ENCODE measurements at regions not wholly inside any gene's neighbourhood (a gene's known extent, or its start where the extent isn't known, plus 50 kb on each side); places are given as distances from the start of the nearest gene placed in this dataset.

DNA sequence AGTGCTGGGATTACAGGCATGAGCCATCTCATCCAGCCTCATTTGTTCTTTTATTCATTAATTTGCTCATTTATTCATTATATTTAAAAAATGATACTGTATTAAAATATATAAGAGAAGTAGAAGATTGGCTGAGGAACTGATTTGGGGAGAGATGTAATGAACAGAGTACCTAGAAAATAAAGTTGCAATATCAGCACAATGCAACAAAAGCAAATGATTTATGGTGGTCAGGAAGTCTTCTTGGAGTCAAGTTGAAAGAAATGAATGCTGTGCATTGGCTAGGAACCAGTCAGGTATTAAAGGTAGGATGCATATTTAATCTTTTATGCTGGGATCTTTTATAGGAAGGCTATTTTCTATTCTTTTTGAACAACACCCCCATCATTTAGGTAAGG, 152.2 kb downstream of the C3orf38 start:
- TF ChIP-seq, protein P1, sequence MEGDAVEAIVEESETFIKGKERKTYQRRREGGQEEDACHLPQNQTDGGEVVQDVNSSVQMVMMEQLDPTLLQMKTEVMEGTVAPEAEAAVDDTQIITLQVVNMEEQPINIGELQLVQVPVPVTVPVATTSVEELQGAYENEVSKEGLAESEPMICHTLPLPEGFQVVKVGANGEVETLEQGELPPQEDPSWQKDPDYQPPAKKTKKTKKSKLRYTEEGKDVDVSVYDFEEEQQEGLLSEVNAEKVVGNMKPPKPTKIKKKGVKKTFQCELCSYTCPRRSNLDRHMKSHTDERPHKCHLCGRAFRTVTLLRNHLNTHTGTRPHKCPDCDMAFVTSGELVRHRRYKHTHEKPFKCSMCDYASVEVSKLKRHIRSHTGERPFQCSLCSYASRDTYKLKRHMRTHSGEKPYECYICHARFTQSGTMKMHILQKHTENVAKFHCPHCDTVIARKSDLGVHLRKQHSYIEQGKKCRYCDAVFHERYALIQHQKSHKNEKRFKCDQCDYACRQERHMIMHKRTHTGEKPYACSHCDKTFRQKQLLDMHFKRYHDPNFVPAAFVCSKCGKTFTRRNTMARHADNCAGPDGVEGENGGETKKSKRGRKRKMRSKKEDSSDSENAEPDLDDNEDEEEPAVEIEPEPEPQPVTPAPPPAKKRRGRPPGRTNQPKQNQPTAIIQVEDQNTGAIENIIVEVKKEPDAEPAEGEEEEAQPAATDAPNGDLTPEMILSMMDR (IDR thresholded peaks at IDR 0.05) = no peak
- TF ChIP-seq, protein P2, sequence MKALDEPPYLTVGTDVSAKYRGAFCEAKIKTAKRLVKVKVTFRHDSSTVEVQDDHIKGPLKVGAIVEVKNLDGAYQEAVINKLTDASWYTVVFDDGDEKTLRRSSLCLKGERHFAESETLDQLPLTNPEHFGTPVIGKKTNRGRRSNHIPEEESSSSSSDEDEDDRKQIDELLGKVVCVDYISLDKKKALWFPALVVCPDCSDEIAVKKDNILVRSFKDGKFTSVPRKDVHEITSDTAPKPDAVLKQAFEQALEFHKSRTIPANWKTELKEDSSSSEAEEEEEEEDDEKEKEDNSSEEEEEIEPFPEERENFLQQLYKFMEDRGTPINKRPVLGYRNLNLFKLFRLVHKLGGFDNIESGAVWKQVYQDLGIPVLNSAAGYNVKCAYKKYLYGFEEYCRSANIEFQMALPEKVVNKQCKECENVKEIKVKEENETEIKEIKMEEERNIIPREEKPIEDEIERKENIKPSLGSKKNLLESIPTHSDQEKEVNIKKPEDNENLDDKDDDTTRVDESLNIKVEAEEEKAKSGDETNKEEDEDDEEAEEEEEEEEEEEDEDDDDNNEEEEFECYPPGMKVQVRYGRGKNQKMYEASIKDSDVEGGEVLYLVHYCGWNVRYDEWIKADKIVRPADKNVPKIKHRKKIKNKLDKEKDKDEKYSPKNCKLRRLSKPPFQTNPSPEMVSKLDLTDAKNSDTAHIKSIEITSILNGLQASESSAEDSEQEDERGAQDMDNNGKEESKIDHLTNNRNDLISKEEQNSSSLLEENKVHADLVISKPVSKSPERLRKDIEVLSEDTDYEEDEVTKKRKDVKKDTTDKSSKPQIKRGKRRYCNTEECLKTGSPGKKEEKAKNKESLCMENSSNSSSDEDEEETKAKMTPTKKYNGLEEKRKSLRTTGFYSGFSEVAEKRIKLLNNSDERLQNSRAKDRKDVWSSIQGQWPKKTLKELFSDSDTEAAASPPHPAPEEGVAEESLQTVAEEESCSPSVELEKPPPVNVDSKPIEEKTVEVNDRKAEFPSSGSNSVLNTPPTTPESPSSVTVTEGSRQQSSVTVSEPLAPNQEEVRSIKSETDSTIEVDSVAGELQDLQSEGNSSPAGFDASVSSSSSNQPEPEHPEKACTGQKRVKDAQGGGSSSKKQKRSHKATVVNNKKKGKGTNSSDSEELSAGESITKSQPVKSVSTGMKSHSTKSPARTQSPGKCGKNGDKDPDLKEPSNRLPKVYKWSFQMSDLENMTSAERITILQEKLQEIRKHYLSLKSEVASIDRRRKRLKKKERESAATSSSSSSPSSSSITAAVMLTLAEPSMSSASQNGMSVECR (CRISPR knock-in tag; IDR thresholded peaks at IDR 0.05; ENCODE audit: borderline replicate concordance) = no peak
- TF ChIP-seq, protein P3, sequence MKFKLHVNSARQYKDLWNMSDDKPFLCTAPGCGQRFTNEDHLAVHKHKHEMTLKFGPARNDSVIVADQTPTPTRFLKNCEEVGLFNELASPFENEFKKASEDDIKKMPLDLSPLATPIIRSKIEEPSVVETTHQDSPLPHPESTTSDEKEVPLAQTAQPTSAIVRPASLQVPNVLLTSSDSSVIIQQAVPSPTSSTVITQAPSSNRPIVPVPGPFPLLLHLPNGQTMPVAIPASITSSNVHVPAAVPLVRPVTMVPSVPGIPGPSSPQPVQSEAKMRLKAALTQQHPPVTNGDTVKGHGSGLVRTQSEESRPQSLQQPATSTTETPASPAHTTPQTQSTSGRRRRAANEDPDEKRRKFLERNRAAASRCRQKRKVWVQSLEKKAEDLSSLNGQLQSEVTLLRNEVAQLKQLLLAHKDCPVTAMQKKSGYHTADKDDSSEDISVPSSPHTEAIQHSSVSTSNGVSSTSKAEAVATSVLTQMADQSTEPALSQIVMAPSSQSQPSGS (CRISPR knock-in tag; IDR thresholded peaks at IDR 0.05; ENCODE audit: borderline replicate concordance, low read depth) = no peak

Measured in WTC11 (cell line).